Activated CD4-positive, alpha-beta T cell treated with anti-CD3 and anti-CD28 coated beads for 36 hours (primary cell): ENCODE measurements at regions not wholly inside any gene's neighbourhood (a gene's known extent, or its start where the extent isn't known, plus 50 kb on each side); places are given as distances from the start of the nearest gene placed in this dataset.
A peak's percentile ranks its signal among the peaks of the same experiment; 100 is the strongest.

ENCODE experiments used
- ATAC-seq: fragments of 200-7000 bp; cut with Tn5 transposase; one replicate; pipeline ENCODE4 v1.10.0; 2021; ENCODE audit warnings: mild to moderate bottlenecking, moderate library complexity
- CTCF ChIA-PET: fragments of 350-600 bp; sonication (Branson Sonifier 250); formaldehyde crosslinking; loops from one replicate; lab custom pipeline; 2021; ENCODE audit warnings: antibody characterized with exemption; lab: Charles Lee
- POLR2A ChIA-PET: fragments of 350-600 bp; sonication (Branson Sonifier 250); formaldehyde crosslinking; loops from one replicate; lab custom pipeline; 2021; ENCODE audit warnings: antibody characterized with exemption, inconsistent platforms; lab: Charles Lee
- DNase-seq: peaks from one replicate; pipeline ENCODE4 v3.0.0-alpha.2; 2020
- H3K27ac Mint-ChIP-seq: one replicate; pipeline ENCODE4 v1.8.0; 2021; ENCODE audit warnings: mixed read lengths
- H3K27me3 Mint-ChIP-seq: one replicate; pipeline ENCODE4 v1.8.0; 2021; ENCODE audit warnings: mixed read lengths
- H3K36me3 Mint-ChIP-seq: one replicate; pipeline ENCODE4 v1.8.0; 2021; ENCODE audit warnings: low read depth, mixed read lengths
- H3K4me1 Mint-ChIP-seq: one replicate; pipeline ENCODE4 v1.8.0; 2021; ENCODE audit warnings: mixed read lengths
- H3K4me3 Mint-ChIP-seq: one replicate; pipeline ENCODE4 v1.8.0; 2021; ENCODE audit warnings: mild to moderate bottlenecking, moderate library complexity, mixed read lengths
- H3K9me3 Mint-ChIP-seq: one replicate; pipeline ENCODE4 v1.8.0; 2021; ENCODE audit warnings: low read depth, mixed read lengths
- intact Hi-C, 2 experiments: fragments of 100-400 bp; cut with DNase I in 1 of 2; cut with micrococcal nuclease in 1 of 2; formaldehyde crosslinking; loops; one replicate each; pipeline versions ENCODE4 v1.14.2 to v1.15.1; 2022 to 2024; cut with DNase I, micrococcal nuclease

GRCh38 chr4:74878323-74878722 is 54.6 kb upstream of the PARM1 start:
- no peak overlapping the region for H3K4me3 Mint-ChIP-seq
- CTCF ChIA-PET = no interaction called here
- DNase-seq = no peak
- H3K9me3 Mint-ChIP-seq = no peaks in the 10 kb centered on the region
- peaks cover 25% of the 10 kb centered on the region for H3K27me3 Mint-ChIP-seq
- no peaks in the 10 kb centered on the region for H3K36me3 Mint-ChIP-seq
- ATAC-seq = no peak
- intact Hi-C loops = loop anchor here in 1 of 2 experiments (10.0 kb wide), 1 partner anchor 176 kb away; no protein-coding TSS in a partner anchor
- no peak overlapping the region for H3K27ac Mint-ChIP-seq
- H3K4me1 Mint-ChIP-seq = no peaks in the 10 kb centered on the region
- POLR2A ChIA-PET = no interaction called here

- POLR2A ChIA-PET = no interaction called here
- no peak overlapping the region for H3K27ac Mint-ChIP-seq
- intact Hi-C loops = loop anchor here in 1 of 2 experiments (2.0 to 10.0 kb wide), 2 partner anchors 179 to 973 kb away; no protein-coding TSS in a partner anchor
- CTCF ChIA-PET = interaction anchor here (0.6 to 1.9 kb wide), 10 partner anchors 9 to 973 kb away, joined by 3 to 5 read pairs (median 4); no protein-coding TSS in a partner anchor
- peaks cover 13% of the 10 kb centered on the region for H3K27me3 Mint-ChIP-seq
- no peak overlapping the region for H3K4me3 Mint-ChIP-seq
- no peaks in the 10 kb centered on the region for H3K36me3 Mint-ChIP-seq
- no peak for DNase-seq
- ATAC-seq = no peak
- H3K4me1 Mint-ChIP-seq = no peaks in the 10 kb centered on the region
- H3K9me3 Mint-ChIP-seq = no peaks in the 10 kb centered on the region
Measured at GRCh38 chr4:74875451-74875850, 57.5 kb upstream of the PARM1 start.

- Mint-ChIP-seq H3K36me3 (no peaks in the 10 kb centered on the region), H3K4me3 (no peak overlapping the region), H3K9me3 (no peaks in the 10 kb centered on the region), H3K27ac (no peak overlapping the region), H3K27me3 (peaks cover 11% of the 10 kb centered on the region), H3K4me1 (no peaks in the 10 kb centered on the region)
- intact Hi-C loops = loop anchor here in 1 of 2 experiments (2.0 to 10.0 kb wide), 3 partner anchors 180 to 974 kb away; no protein-coding TSS in a partner anchor
- CTCF ChIA-PET = interaction anchor here (0.6 to 1.9 kb wide), 13 partner anchors 8 to 973 kb away, joined by 3 to 5 read pairs (median 3); no protein-coding TSS in a partner anchor
- DNase-seq (peak; percentile 16), ATAC-seq (peak; percentile 72)
- POLR2A ChIA-PET = no interaction called here
Measured at GRCh38 chr4:74874753-74875367, 58.1 kb upstream of the PARM1 start.

GRCh38 chr4:74873545-74874301 is 59.2 kb upstream of the PARM1 start:
- no peak for DNase-seq
- Mint-ChIP-seq H3K27ac (no peak overlapping the region), H3K4me3 (no peak overlapping the region), H3K27me3 (peaks cover 11% of the 10 kb centered on the region), H3K4me1 (no peaks in the 10 kb centered on the region), H3K9me3 (no peaks in the 10 kb centered on the region), H3K36me3 (no peaks in the 10 kb centered on the region)
- POLR2A ChIA-PET = no interaction called here
- no peak for ATAC-seq
- CTCF ChIA-PET = interaction anchor here (0.6 to 1.9 kb wide), 7 partner anchors 11 to 974 kb away, joined by 3 to 7 read pairs (median 4); no protein-coding TSS in a partner anchor
- intact Hi-C loops = loop anchor here in 1 of 2 experiments (2.0 to 10.0 kb wide), 3 partner anchors 181 to 975 kb away; no protein-coding TSS in a partner anchor

- peaks cover 8% of the 10 kb centered on the region for H3K27me3 Mint-ChIP-seq
- POLR2A ChIA-PET = no interaction called here
- no peaks in the 10 kb centered on the region for H3K9me3 Mint-ChIP-seq
- DNase-seq (no peak), ATAC-seq (no peak)
- CTCF ChIA-PET = no interaction called here
- no peaks in the 10 kb centered on the region for H3K36me3 Mint-ChIP-seq
- intact Hi-C loops = no loop called here
- H3K4me3 Mint-ChIP-seq = no peak overlapping the region
- H3K4me1 Mint-ChIP-seq = no peaks in the 10 kb centered on the region
- no peak overlapping the region for H3K27ac Mint-ChIP-seq
Measured at GRCh38 chr4:74858921-74859562, 64.7 kb upstream of the BTC start.

- no peaks in the 10 kb centered on the region for H3K36me3 Mint-ChIP-seq
- ChIA-PET CTCF (interaction anchor here (0.6 kb wide), 1 partner anchor 999 kb away, joined by 3 read pairs; no protein-coding TSS in a partner anchor), POLR2A (no interaction called here)
- H3K4me3 Mint-ChIP-seq = no peak overlapping the region
- intact Hi-C loops = no loop called here
- no peak overlapping the region for H3K27ac Mint-ChIP-seq
- H3K9me3 Mint-ChIP-seq = no peaks in the 10 kb centered on the region
- H3K4me1 Mint-ChIP-seq = no peaks in the 10 kb centered on the region
- no peak for ATAC-seq
- no peak for DNase-seq
- H3K27me3 Mint-ChIP-seq = peaks cover 3% of the 10 kb centered on the region
Measured at GRCh38 chr4:74855879-74856278, 61.6 kb upstream of the BTC start.

- Mint-ChIP-seq H3K4me3 (no peak overlapping the region), H3K4me1 (no peaks in the 10 kb centered on the region), H3K27me3 (peaks cover 8% of the 10 kb centered on the region), H3K36me3 (peaks cover 1% of the 10 kb centered on the region), H3K9me3 (peaks cover 10% of the 10 kb centered on the region), H3K27ac (no peak overlapping the region)
- POLR2A ChIA-PET = no interaction called here
- ATAC-seq (no peak), DNase-seq (no peak)
- intact Hi-C loops = no loop called here
- CTCF ChIA-PET = interaction anchor here (1.8 kb wide), 1 partner anchor 26 kb away, joined by 3 read pairs; no protein-coding TSS in a partner anchor
Measured at GRCh38 chr4:74848774-74849173, 54.5 kb upstream of the BTC start.

GRCh38 chr4:74845834-74846233 is 51.5 kb upstream of the BTC start:
- H3K27ac Mint-ChIP-seq = no peak overlapping the region
- POLR2A ChIA-PET = no interaction called here

More at GRCh38 chr4:74845834-74846233, 51.5 kb upstream of the BTC start:
- CTCF ChIA-PET = no interaction called here
- intact Hi-C loops = no loop called here
- DNase-seq (no peak), ATAC-seq (no peak)
- no peak overlapping the region for H3K4me3 Mint-ChIP-seq
- no peaks in the 10 kb centered on the region for H3K4me1 Mint-ChIP-seq
- peaks cover 9% of the 10 kb centered on the region for H3K27me3 Mint-ChIP-seq
- peaks cover 10% of the 10 kb centered on the region for H3K9me3 Mint-ChIP-seq
- peaks cover 1% of the 10 kb centered on the region for H3K36me3 Mint-ChIP-seq
